Astrocyte (in vitro differentiated cells and primary cell): ENCODE measurements at regions not wholly inside any gene's neighbourhood (a gene's known extent, or its start where the extent isn't known, plus 50 kb on each side); places are given as distances from the start of the nearest gene placed in this dataset.

Experiments used
- EZH2 ChIP-seq: IDR thresholded peaks from 2 replicates; pipeline ENCODE4 v1.6.1; 2012; ENCODE audit warnings: mild to moderate bottlenecking, low read length, inconsistent platforms; ENCODE audit not compliant: insufficient read depth
- TF ChIP-seq, protein P1 (sequence below): IDR thresholded peaks from 2 replicates; pipeline ENCODE4 v1.5.1; 2011; ENCODE audit warnings: low read depth, mild to moderate bottlenecking, inconsistent platforms, low read length, moderate library complexity; ENCODE audit not compliant: insufficient read depth

- TF ChIP-seq, protein P1, sequence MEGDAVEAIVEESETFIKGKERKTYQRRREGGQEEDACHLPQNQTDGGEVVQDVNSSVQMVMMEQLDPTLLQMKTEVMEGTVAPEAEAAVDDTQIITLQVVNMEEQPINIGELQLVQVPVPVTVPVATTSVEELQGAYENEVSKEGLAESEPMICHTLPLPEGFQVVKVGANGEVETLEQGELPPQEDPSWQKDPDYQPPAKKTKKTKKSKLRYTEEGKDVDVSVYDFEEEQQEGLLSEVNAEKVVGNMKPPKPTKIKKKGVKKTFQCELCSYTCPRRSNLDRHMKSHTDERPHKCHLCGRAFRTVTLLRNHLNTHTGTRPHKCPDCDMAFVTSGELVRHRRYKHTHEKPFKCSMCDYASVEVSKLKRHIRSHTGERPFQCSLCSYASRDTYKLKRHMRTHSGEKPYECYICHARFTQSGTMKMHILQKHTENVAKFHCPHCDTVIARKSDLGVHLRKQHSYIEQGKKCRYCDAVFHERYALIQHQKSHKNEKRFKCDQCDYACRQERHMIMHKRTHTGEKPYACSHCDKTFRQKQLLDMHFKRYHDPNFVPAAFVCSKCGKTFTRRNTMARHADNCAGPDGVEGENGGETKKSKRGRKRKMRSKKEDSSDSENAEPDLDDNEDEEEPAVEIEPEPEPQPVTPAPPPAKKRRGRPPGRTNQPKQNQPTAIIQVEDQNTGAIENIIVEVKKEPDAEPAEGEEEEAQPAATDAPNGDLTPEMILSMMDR: no peak
- no peak for TF ChIP-seq EZH2
These were observed 148.8 kb upstream of the ROPN1 start for GRCh38 chr3:124140746-124141145.
